GM18861 (cell line): ENCODE measurements at regions not wholly inside any gene's neighbourhood (a gene's known extent, or its start where the extent isn't known, plus 50 kb on each side); places are given as distances from the start of the nearest gene placed in this dataset.

Experiments
- ATAC-seq: cut with Tn5 transposase; IDR thresholded peaks from one replicate; pipeline ENCODE4 v1.9.1; 2021; ENCODE audit not compliant: unreplicated experiment

DNA sequence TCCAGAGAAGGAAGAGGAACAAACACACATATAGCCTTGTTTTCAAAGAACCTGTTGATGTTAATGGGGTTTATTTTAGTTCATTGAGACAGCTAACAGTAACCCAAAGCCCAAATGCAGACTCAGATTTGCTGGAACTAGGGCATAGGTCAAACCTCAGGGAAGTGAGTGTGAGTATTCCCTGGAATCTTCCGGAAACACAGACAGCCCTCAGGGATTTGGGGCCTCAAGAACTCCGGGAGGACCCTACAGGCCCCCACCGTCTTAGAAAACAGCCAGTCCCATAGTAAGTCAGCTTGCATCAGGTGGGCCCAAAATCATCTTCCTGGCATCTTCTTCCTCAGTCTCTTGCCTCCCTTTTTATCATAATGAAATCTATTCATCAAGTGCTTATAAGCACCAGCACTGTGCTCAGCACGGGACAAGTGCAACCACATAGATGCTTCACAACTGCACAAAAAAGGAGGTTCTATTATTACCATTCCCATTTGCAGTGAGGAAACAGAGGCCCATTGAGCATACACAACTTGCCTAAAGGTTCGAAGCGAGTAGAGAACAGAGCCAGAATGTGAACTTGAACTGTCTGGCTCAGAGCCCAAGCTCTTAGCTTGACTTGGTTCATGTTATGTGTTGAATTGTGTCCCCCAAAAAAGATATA lies 50.2 kb upstream of the BCL11A start:
- no peak for ATAC-seq

DNA sequence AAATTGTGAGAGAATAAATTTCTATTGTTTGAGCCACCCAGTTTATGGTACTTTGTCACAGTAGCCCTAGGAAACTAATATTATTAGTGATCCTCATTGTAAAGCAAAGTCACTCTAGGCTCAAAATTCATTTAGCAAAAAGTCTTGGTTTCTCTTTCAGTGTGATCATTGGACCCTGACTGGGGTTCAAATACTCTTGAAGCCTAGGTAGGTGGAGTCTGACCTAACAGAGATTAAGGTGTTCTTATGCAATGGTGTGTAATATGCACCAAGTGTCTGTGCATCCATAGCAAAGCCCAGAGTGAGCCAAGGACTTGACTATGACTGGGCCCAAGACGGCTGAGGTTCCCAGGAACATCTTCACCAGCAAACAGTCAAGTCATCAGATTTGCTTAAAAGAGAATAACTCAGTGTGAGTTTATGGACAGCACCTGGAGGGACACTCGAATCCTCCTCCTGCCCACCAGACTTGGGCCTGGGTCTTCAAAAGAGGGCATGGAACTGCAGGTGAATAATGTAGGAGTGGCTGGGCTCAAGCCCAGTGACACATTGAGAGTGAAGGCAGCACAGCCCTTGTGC lies 51.1 kb upstream of the BCL11A start:
- no peak for ATAC-seq

DNA sequence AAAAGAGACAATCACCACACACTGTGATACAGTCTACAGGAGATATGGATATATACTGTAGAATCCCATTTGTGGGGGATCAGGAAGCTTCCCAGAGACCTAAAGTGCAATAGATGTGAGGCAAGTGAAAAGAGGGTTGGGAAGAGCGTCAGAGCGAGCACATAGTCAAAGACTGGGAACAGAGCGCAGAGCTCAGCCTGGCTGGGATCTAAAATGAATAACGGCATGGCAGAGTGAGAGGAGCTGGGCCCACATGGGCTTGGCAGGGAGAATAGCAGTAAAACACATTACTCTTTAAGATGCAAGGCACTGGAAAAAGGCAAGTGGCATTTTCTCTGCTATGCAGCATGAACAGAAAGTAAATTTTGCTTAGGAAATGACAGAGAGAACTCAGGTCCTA lies 52.4 kb upstream of the BCL11A start:
- no peak for ATAC-seq

DNA sequence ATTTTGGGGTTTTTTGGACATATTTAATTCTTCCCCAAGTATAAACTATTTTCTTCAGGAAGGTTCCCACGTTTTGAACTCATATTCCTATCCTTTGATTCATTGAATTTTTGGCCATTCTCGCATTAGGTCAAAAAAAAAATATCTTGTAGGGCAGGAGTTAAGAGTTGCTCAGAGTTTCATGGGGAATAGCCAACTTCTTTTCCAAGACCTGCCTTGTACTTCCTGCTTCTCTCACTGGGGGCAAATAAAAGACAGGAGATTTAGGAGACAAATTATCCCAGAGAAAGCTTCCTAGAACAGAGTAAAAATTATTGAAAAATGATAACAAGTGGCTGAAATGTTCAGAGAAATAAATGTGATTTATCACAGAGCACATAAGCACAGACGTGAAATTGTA lies 55.2 kb upstream of the BCL11A start:
- ATAC-seq, result no peak

DNA sequence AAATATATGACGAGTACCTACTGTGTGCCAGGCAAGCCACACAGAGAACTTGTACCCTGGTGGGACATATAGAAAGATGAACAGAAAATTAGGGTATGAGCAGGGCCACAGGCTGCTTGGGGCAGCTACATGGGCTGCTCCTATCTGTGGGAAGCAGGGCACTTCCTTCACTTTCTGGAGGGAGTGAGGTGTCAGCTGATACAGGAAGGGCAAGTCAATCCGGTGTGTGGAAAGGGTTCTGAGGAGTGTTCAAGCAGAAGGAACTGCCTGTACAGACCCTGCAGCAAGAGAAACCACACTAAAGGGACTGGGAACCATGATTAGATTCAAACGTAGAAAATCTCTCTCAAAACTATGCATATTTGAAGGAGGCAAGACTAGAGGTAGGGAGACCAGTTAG lies 58.6 kb upstream of the BCL11A start:
- no peak for ATAC-seq

DNA sequence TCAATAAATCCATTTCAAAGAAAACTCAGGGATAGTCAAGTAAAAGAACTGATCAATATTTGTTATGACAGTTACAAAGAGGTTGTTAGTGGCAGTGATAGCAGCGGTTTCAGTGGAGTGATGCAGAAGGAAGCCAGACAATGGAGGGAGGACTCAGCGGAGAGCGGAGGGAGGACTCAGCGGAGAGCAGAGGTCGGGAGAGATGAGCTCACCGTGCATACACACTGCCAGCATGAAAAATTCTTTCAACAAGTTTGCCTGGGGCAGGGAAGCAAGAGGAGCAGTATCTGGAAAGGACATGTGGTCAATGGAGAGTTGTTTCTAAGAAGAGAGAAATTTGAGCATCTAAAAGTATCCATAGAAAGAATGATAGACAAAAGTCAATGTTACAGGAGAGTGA lies 60.9 kb upstream of the BCL11A start:
- ATAC-seq, result no peak

DNA sequence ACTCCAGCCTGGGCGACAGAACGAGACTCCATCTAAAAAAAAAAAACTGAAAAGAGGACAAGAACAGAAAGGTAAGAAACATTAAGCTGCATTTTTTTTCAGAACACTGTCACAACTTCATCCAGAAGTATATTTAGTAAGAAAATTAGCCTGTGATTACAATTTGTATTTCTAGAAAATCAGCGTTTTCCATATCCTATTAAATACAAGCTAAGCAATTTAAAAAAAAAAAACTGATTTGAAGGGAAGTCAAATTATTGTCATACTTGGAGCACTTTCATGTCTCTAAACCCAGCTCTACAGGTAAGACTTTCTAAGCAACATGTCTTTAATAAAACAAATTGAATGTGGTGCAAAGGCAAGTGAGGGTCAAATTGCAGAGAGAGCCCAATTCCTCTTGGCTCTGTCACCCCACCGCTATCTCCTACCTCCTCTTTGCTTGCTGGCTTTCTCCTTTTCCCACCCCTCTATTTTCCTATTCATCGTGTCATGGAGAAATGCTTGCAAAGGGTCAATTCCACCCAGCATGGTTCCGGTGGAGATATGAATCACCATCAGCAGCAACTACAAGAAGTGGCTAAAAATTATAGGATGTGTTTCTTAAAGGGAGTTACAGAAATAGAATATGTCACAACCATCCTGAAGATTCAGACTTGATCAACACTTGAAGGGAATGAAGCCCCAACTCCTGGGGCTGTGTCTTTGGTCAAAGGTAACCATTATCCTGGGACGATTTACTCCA lies 68.4 kb upstream of the BCL11A start:
- no peak for ATAC-seq

DNA sequence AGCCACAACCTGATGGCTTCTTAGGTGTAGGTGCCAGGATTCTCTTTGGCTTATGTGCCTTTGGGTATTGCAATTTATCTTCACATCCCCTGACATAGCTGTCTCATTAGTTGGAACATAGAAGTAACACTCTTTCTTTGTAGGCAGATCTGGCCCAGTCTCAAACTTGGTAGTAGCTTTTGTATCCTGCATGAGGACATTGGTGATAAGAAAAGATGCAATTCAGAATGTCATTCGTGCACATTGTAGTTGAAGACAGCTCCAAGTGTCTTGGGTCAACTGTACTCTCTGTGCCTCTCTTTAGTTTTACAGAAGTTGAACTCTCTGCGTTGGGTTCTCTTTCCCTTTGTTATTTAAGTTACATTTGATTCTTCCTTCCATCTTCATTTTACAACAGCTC lies 69.6 kb upstream of the BCL11A start:
- no peak for ATAC-seq

DNA sequence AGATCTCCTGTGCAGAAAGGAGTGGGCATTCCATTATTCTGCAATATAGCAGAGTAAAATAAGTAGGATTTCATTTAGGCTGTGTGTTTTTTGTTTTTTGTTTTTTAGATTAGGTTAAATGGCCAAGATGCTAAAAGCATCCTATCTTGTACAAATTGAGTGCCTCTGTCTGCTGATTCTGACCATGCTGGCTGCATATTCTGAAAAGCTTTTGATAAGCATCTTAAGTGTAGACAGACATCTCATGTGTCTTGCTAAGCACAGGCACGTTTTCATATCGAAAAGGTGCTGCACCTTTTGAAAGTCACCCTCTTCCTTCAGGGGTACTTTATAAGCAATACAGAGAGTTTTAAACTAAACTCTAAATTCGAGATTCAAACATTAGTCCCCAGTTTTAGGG lies 74.0 kb upstream of the BCL11A start:
- no peak for ATAC-seq

DNA sequence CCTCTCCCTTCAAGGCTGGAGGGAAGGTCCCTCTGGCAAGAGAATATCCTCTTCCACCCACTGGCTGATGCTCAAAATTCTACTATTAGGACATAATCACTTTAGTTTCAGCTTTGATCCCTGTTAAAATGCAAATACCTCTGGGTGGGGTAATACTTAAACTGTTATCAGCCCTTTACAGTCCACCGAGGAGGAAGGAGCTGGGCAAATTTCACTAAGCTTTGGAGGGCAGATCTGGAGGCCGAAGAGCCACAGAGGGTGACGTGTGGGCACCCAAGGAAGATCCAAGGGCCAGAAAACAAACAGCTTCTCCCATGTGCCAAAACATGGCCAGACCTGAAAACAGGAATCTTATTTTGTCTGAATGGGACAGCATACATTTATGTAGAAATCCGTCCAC lies 74.6 kb upstream of the BCL11A start:
- ATAC-seq, result no peak

DNA sequence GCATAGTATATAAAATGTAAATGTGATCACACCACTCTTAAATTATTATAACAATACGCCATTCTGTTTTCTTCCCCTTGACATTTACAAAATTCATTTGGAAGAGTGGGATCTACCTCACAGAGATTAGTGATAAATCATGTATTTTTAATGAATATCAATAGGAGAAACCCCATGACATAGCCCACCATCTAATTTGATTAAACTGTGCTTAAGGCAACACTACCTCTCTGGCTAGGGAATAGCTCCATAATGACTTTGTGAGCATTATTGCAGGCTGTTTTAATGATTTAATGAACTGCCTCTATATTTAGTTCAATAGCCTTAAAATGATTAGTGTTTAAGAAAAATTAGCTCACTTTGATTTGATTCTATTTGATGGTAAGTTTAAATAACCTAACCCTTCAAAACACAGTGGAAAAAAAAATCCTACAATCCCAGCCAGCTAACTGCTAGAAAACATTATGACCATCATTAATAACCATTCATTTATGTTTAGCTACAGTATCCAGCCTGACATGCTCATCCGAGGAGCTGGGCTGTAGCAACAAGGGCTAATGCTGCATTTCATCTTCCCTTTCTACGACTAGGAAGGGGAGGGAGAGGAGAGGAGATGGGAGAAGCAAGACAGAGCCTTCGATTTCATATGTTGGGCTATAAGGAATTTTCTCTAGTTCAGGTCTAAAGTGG lies 75.3 kb upstream of the BCL11A start:
- ATAC-seq, result no peak

DNA sequence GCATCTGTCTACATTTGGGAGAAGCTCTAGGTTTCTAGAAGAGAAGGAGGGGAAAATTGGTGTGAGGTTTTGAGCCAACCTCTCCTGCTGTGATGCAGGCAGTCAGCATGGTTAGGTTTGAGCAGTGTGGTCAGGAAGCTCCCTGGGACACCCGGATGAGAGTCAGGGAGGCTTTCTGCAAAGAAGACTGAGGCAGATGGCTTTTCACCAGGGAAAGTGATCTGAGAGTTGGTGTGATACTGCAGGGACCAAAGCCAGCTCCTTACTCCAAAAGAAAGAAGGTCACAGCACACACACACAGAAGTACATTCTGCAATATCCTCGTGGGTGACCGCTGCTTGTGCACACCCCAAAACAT lies 75.8 kb upstream of the BCL11A start:
- ATAC-seq, result no peak

DNA sequence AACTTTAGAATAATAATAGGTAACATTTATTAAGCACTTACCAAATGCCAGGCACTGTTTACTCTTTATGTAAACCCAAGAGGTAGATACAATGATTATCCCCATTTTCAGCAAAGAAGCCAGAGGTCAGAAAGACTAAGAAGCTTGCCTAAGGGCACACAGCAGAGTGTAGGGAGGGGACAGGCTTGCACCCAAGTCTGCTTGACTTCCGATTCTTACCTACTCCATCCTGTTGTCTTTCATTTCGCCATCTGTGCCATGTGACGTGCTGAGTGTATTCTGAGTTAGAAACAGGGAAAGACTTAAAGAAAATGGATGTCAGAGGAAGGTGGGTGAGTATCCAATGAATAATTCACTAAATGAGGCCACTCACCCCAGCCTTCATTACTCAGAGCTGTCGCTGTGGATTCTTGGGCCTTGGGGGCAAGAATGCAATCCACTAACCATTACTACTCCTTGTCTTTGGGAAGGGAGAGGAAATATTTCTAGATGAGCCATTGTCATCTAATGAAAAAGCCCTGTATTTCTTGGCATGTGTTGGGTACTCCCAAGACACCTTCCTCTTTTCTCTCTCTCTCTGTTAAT lies 76.4 kb upstream of the BCL11A start:
- ATAC-seq, result no peak

DNA sequence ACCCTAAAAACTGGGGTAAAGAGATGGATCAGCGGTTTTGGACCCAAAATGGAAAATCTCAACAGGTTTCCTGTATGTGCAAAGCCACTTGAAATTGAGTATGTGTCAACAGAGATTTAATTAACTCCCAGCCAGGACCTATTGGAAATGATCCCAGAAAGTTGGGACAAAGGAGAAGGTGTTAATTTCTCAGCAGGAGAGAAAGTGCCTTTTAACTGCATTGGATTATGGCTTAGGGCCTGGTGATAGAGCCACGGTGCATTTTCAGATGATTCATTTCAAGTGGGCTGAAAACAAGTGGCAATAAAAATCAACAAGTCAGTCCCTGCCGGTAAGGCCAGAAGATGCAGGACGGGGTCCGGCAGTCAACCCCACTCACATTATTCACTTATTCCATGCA lies 80.2 kb upstream of the BCL11A start:
- no peak for ATAC-seq

DNA sequence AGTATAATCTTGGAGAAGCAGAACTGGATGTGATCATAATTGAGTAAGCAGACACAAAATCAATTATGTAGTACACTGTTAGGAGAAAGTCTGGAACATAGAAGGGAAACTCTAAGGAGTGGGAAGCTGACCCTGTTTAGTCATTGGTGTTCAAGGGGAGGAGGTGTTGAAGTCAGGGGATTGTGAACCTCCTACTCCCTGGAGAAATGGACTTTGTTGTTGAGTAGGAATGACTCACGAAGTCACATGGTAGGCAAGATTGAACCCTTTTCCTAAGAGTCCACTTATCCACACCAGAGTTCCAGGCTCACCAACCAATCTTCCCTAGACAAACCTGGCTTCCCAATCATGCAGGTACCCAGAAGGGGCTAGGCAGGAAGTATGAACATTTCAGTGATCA lies 81.0 kb upstream of the BCL11A start:
- no peak for ATAC-seq

DNA sequence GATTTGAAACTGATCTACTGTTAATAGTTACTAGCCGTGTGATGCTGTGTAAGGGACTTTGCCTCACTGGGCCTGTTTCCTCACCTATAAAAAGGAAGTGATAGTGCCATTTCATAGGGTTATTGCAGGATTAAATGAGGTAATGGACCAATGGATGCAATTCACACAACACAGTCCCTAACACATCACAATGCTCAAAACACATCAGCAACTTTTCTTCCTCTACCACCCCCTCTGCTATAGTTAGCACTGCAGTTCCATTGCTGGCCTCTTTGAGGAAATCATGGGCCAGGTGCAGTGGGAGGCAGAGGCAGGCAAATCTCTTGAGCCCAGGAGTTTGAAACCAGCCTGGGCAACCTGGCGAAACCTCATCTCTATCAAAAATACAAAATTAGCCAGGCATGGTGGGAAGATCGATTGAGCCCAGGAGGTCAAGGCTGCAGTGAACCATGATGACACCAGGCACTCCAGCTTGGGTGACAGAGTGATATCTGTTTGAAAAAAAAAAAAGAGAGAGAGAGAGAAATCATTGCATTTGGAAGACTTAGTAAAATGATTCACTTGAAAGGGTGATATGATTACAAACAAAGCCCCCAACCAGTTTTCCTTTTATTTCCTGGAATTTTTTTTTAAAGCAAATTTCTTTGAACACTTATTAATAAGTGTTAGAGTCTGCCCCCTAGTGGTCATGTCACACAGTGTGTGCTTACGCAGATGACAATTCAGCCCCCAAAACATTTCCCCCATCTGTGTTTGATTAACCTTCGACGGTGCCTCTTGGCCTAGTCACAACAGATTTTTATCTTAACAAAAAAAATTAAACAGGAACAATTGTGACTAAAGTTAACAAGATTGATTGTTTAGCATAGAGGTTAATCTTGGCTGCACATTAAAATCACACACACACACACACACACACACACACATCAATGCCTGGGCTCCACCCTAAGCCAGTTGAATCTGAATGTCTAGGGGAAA lies 88.6 kb upstream of the BCL11A start:
- ATAC-seq, result no peak

DNA sequence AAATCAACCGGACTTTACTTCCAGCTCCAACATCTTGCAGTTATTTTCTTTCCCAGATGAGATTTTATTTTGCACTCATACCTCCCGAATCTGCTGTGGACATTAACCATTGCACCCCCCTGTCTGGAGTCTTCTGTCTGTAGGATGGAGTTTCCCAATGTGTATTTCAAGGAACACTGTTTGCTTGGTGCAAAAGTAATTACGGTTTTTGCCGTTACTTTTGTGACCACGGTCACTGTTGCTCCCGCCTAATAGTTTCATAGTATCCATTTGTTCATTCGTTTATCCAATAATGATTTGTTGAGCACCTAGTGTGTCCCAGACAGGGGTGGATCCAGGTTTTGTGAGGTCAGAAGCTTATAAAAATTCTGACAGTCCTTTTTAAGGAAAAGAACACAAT lies 90.3 kb upstream of the BCL11A start:
- no peak for ATAC-seq

DNA sequence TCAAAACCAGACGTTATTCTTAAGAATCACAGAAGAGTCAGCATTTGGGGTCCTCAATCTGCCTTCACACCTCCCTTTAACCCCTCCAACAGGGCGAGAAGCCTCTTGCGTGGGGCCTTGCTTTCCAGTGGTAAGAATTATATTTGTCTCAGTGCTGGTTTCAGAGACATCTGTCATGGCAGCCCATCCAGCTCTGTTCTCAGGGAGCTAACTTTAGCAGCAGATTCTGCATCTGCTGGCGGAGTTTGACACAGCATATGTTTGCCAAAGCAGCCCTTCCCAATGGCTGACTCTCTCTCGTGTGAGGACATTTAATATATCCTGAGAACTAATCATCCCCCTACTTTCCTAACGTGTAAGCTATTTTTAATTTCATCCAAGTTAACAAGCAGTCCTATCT lies 91.5 kb upstream of the BCL11A start:
- no peak for ATAC-seq

DNA sequence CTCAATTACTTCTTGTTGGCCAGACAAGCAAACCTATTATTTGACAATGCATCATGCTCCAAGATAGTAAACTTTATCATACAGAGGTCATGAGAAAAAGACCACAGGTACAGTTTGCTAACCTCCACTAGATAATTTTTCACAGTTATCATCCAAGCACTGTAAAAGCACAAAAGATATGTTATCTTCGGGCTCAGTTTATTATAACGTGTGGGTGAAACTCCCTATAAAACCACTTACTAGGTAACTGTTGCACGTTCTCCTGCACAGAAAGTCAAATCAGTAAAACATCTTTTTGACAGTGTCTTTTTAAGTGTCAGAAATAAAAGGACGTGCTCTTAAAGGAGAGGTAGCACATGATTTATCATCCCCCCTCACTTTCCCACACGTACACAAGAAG lies 94.7 kb upstream of the BCL11A start:
- ATAC-seq, result no peak

DNA sequence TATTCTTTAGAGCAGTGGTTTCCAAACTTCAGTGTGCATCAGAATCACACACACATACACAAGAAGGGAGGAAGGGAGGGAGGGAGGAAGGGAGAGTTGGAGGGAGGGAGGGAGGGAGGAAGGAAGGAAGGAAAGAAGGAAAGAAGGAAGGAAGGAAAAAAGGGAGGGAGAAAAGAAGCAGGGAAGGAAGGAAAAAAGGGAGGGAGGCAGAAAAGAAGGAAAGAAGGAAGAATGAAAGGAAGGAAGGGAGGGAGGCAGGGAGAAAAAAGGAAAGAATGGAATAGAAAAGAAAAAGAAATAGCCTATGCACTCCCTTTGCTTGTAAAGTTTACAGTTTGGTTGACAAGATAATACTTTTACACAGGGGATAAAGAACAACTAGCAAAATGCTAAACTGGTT lies 96.3 kb upstream of the BCL11A start:
- ATAC-seq, result no peak
